ENCODE measurements at regions not wholly inside any gene's neighbourhood (a gene's known extent, or its start where the extent isn't known, plus 50 kb on each side); places are given as distances from the start of the nearest gene placed in this dataset.

GRCh38 chr14:62101189-62101588 lies 339.0 kb downstream of the SNAPC1 start:
- no peaks in the 10 kb centered on the region for H3K4me1 ChIP-seq
- WGBS, 2 donors = 69 to 76% methylated on average over 1 of the region's 1 CpG
- ATAC-seq (no peak), FAIRE-seq (no peak), DNase-seq (no peak)
- no peak overlapping the region for H3K4me3 ChIP-seq
- no peak for TF ChIP-seq CTCF (IDR thresholded peaks at IDR 0.05)
- no peaks in the 10 kb centered on the region for H3K36me3 ChIP-seq
- H3K9me3 ChIP-seq = no peaks in the 10 kb centered on the region
- H3K27ac ChIP-seq = no peak overlapping the region
- intact Hi-C loops (cut with DNase I) = no loop called here
- H3K27me3 ChIP-seq = no peaks in the 10 kb centered on the region

GRCh38 chr14:62101673-62102348 lies 339.6 kb downstream of the SNAPC1 start:
- FAIRE-seq = no peak
- WGBS, 2 donors = 60 to 66% methylated on average over 3 of the region's 3 CpGs

GRCh38 chr14:62102349-62102725 lies 340.1 kb downstream of the SNAPC1 start:
- DNase-seq (no peak), FAIRE-seq (no peak), ATAC-seq (no peak)
- Histone ChIP-seq H3K27ac (no peak overlapping the region), H3K4me1 (no peaks in the 10 kb centered on the region), H3K4me3 (no peak overlapping the region), H3K36me3 (no peaks in the 10 kb centered on the region), H3K9me3 (no peaks in the 10 kb centered on the region), H3K27me3 (no peaks in the 10 kb centered on the region)
- WGBS, 2 donors = 65 to 80% methylated on average over 3 of the region's 3 CpGs
- intact Hi-C loops (cut with DNase I) = no loop called here
- no peak for TF ChIP-seq CTCF (IDR thresholded peaks at IDR 0.05)

More at GRCh38 chr14:62101673-62102348, 339.6 kb downstream of the SNAPC1 start:
- no peak overlapping the region for H3K4me3 ChIP-seq
- no peak overlapping the region for H3K27ac ChIP-seq
- TF ChIP-seq CTCF (IDR thresholded peaks at IDR 0.05) = no peak
- H3K4me1 ChIP-seq = no peaks in the 10 kb centered on the region
- DNase-seq (no peak), ATAC-seq (no peak)
- no peaks in the 10 kb centered on the region for H3K27me3 ChIP-seq
- no peaks in the 10 kb centered on the region for H3K36me3 ChIP-seq
- no peaks in the 10 kb centered on the region for H3K9me3 ChIP-seq
- intact Hi-C loops (cut with DNase I) = no loop called here

GRCh38 chr14:62103464-62103863 lies 341.2 kb downstream of the SNAPC1 start:
- FAIRE-seq = no peak
- 79 to 83% methylated on average over 4 of the region's 4 CpGs for WGBS, 2 donors
- no peak overlapping the region for H3K4me3 ChIP-seq

More at GRCh38 chr14:62103464-62103863, 341.2 kb downstream of the SNAPC1 start:
- DNase-seq = no peak
- TF ChIP-seq CTCF (IDR thresholded peaks at IDR 0.05) = no peak
- no peak overlapping the region for H3K27ac ChIP-seq
- no peaks in the 10 kb centered on the region for H3K4me1 ChIP-seq
- H3K9me3 ChIP-seq = no peaks in the 10 kb centered on the region
- intact Hi-C loops (cut with DNase I) = no loop called here
- H3K27me3 ChIP-seq = no peaks in the 10 kb centered on the region
- no peak for ATAC-seq
- no peaks in the 10 kb centered on the region for H3K36me3 ChIP-seq
